ENCODE measurements at regions not wholly inside any gene's neighbourhood (a gene's known extent, or its start where the extent isn't known, plus 50 kb on each side); places are given as distances from the start of the nearest gene placed in this dataset.

GRCh38 chr14:66041582-66041981, 444.6 kb upstream of the CCDC196 start:
- no peak for TF ChIP-seq CTCF (conservative IDR thresholded peaks at IDR 0.05)
- TF ChIP-seq ZFX (IDR thresholded peaks at IDR 0.05), result no peak

GRCh38 chr14:66043921-66044320, 442.2 kb upstream of the CCDC196 start:
- TF ChIP-seq ZFX (IDR thresholded peaks at IDR 0.05) (no peak), CTCF (conservative IDR thresholded peaks at IDR 0.05) (no peak)
- no peak overlapping the region for H3K27ac ChIP-seq

More at GRCh38 chr14:66041582-66041981, 444.6 kb upstream of the CCDC196 start:
- no peak overlapping the region for H3K27ac ChIP-seq

DNA sequence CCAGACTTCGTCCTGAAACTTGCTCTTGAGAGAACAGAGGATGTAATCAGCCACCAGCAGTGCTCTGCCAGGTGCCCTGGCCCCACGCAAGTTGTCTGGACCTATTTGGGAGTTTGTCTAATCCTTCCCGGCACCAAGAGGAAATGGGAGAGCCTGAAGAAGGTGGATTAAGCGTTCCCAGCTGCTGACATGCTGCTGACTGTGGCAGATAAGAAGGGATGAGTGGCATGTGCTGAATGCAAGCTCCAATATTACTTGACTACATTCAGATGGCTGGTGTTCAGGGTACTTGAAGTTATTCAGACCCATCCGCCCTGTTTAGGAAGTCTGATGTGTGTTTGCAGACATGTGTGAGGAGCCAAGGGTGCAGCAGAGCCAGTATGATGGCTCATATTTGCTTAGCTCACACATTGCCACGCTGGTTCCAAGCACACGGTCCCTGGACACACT, 440.6 kb upstream of the CCDC196 start:
- H3K27ac ChIP-seq, result no peak overlapping the region

DNA sequence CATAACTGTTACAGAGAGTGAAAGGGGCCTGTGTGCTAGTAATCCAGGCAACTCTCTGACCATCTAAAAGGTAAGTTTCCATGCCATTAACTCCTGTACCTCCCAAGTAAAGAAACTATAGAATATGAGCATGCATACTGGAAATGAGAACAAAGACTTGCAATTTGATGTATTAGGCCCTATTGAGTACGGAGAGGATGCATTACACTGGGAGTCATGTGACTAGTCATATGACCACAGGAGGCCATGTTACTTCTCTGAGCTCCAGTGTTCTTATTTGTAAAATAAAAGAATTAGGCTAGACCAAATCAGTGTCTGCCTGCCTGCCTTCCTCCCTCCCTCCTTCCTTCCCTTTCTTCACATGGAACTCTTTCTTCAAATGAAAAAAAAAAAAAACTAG, 440.1 kb upstream of the CCDC196 start:
- TF ChIP-seq CTCF (conservative IDR thresholded peaks at IDR 0.05), result no peak
- no peak for TF ChIP-seq ZFX (IDR thresholded peaks at IDR 0.05)
- no peak overlapping the region for H3K27ac ChIP-seq

More for the DNA sequence above, 440.6 kb upstream of the CCDC196 start:
- TF ChIP-seq CTCF (conservative IDR thresholded peaks at IDR 0.05) (no peak), ZFX (IDR thresholded peaks at IDR 0.05) (no peak)

DNA sequence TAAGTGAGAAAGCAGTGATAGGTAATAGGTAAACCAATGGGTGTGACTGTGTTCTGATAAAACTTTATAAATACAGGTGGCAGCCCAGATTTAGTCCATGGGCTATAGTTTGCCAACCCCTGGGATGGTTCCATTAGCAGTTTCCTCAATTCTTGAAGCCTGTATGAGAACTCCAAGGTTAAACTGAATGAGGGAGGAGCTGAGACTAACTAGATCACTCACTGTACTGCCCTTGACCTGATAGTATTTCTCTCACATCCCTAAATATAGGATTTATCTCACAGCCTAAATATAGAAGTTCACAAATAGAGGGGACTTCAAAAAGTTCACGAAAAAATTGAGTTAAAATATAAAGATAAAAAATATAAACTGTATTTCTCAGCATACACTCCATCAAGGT, 439.6 kb upstream of the CCDC196 start:
- TF ChIP-seq ZFX (IDR thresholded peaks at IDR 0.05), result no peak
- TF ChIP-seq CTCF (conservative IDR thresholded peaks at IDR 0.05), result no peak
- no peak overlapping the region for H3K27ac ChIP-seq

DNA sequence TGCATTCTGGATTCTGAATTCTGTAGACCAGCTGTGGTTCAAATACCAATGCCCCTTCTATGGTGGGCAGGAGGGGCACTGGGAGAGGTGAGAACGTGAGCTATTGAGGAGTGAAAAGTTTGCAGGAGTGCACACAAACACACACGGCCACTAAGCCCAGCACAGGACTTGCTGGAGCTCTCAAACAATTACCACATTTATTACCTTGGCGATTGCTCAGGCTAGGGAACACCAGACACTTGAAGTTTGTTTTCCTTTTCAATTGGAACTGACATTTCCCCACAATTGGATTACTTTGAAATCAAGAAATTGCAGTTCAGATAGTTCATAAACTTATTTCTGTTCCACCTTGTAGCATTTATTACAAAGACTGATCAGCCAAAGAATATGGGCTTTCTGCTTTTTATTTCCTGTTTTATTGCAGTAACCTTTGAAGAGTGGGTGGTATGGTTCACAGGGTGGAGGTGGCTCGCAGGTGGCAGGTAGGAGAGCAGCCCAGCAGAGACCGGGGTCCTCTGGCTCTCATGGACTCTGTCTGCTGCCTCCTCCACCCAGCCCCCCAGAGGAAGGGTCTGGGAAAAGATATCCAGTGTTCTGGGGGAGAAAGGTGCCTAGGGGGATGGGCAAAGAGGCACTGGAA, 429.8 kb upstream of the CCDC196 start:
- no peak for TF ChIP-seq CTCF (conservative IDR thresholded peaks at IDR 0.05)
- no peak for TF ChIP-seq ZFX (IDR thresholded peaks at IDR 0.05)
- no peak overlapping the region for H3K27ac ChIP-seq

GRCh38 chr14:66056926-66057552, 429.1 kb upstream of the CCDC196 start:
- TF ChIP-seq ZFX (IDR thresholded peaks at IDR 0.05) (no peak), CTCF (conservative IDR thresholded peaks at IDR 0.05) (no peak)
- no peak overlapping the region for H3K27ac ChIP-seq
